SK-N-MC (cell line): ENCODE measurements at regions not wholly inside any gene's neighbourhood (a gene's known extent, or its start where the extent isn't known, plus 50 kb on each side); places are given as distances from the start of the nearest gene placed in this dataset.

Experiments
- EZH2 ChIP-seq: fragments of 200-600 bp; sonication (generic); IDR thresholded peaks from one replicate; pipeline ENCODE4 v1.6.1; 2017; ENCODE audit warnings: antibody characterized with exemption
- POLR2AphosphoS5 ChIP-seq: IDR thresholded peaks from 2 replicates; pipeline ENCODE4 v1.6.1; 2012; ENCODE audit warnings: mild to moderate bottlenecking, low read depth, low read length, borderline replicate concordance

DNA sequence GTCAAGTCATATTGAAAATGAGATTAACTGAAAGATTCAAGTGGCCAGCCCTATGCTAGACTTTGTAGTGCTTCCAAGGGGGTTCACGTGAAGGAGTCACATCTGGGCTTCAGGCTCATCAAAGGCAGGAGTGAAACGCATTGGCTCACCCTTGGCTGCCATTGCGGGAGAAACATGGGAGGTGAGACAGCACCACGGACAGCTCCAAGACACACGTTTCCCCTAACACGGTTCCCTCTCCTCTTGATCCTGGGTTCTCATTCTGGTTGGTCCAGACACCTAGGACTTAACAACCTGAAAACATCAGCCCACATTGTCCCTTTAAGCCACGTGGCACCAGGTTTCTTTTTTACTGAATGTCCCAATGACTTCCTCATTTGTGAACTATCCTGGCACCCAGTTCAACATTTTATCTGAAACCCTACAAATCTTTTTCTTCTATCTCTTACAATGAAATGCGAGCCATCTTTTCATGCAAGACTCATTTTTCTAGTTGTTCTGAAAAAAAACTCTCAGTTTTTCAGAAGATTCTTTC lies 279.0 kb upstream of the VCX3A start:
- TF ChIP-seq POLR2AphosphoS5 (no peak), EZH2 (no peak)
